Lung (tissue), 11 donors: ENCODE measurements at regions not wholly inside any gene's neighbourhood (a gene's known extent, or its start where the extent isn't known, plus 50 kb on each side); places are given as distances from the start of the nearest gene placed in this dataset.
A peak's percentile ranks its signal among the peaks of the same experiment; 100 is the strongest.

Experiments used
- ATAC-seq: fragments of 200-7000 bp; cut with Tn5 transposase; one replicate; pipeline ENCODE4 v1.9.1; 2020; ENCODE audit warnings: moderate number of reproducible peaks; ENCODE audit not compliant: insufficient read depth, low FRiP score
- DNase-seq, 3 donors: peaks; one replicate each; pipeline ENCODE4 v3.0.0-alpha.2; 2013 to 2017
- H3K27ac ChIP-seq, 2 donors: one replicate each; pipeline ENCODE4 v1.5.1; 2013; ENCODE audit warnings: mild to moderate bottlenecking in 2 of 2, moderate library complexity in 2 of 2, control low read depth in 1 of 2, inconsistent platforms in 1 of 2, low read depth in 1 of 2, low read length in 1 of 2
- H3K27me3 ChIP-seq, 3 donors: one replicate each; pipeline ENCODE4 v1.5.1; 2013; ENCODE audit warnings: low read length in 2 of 3; ENCODE audit not compliant: control insufficient read depth in 3 of 3, insufficient read depth in 3 of 3
- H3K36me3 ChIP-seq, 4 donors: one replicate each; pipeline ENCODE4 v1.5.1; 2013; ENCODE audit warnings: low read length in 4 of 4, mild to moderate bottlenecking in 1 of 4, moderate library complexity in 1 of 4; ENCODE audit not compliant: control insufficient read depth in 4 of 4, insufficient read depth in 4 of 4
- H3K4me1 ChIP-seq, 5 donors: one replicate each; pipeline ENCODE4 v1.5.1; 2013; ENCODE audit warnings: low read length in 5 of 5, mild to moderate bottlenecking in 2 of 5, moderate library complexity in 1 of 5; ENCODE audit not compliant: control insufficient read depth in 5 of 5, insufficient read depth in 5 of 5
- H3K4me3 ChIP-seq: one replicate; pipeline ENCODE4 v1.5.1; 2013; ENCODE audit warnings: mild to moderate bottlenecking, control low read depth, moderate library complexity
- H3K9ac ChIP-seq, 2 donors: one replicate each; pipeline ENCODE4 v1.5.1; 2013; ENCODE audit warnings: low read length in 2 of 2, control low read depth in 1 of 2; ENCODE audit not compliant: insufficient read depth in 1 of 2
- H3K9me3 ChIP-seq, 4 donors: one replicate each; pipeline ENCODE4 v1.5.1; 2013; ENCODE audit warnings: low read length in 3 of 4, mild to moderate bottlenecking in 1 of 4, moderate library complexity in 1 of 4; ENCODE audit not compliant: control insufficient read depth in 4 of 4, insufficient read depth in 3 of 4
- CTCF ChIP-seq: IDR thresholded peaks from 2 replicates; pipeline ENCODE4 v1.5.1; 2012; ENCODE audit warnings: mild to moderate bottlenecking; ENCODE audit errors: control extremely low read depth, extremely low read depth
- WGBS, 2 donors: extraction: QIAGEN DNeasy Blood & Tissue Kit; methylation state at CpG; one replicate each; pipeline ENCODE4 v1.1.7; 2013; 5-methylcytosine and 5-hydroxymethylcytosine counted together
- donor health status: control.
- donor health status: control.
- donor health status: Bipolar disorder and iron deficiency.
- donor health status: healthy.
- donor health status: DM: yes; HTN: yes; CAD: no.

- no peak for TF ChIP-seq CTCF
- no peak for DNase-seq
- H3K27me3 ChIP-seq: no peaks in the 10 kb centered on the region
- H3K9me3 ChIP-seq: no peaks in the 10 kb centered on the region
- H3K9ac ChIP-seq: no peak overlapping the region
- WGBS, 2 donors: 78 to 98% methylated on average over 1 of the region's 1 CpG
- no peaks in the 10 kb centered on the region for H3K4me1 ChIP-seq
- H3K36me3 ChIP-seq: no peaks in the 10 kb centered on the region
- no peak for ATAC-seq
- no peak overlapping the region for H3K27ac ChIP-seq
- no peak overlapping the region for H3K4me3 ChIP-seq
Measured at GRCh38 chr21:25314247-25314646, 293.0 kb downstream of the MRPL39 start.

GRCh38 chr21:25313829-25314228, 293.5 kb downstream of the MRPL39 start:
- Histone ChIP-seq H3K27me3 (no peaks in the 10 kb centered on the region), H3K4me3 (no peak overlapping the region), H3K9ac (no peak overlapping the region), H3K27ac (no peak overlapping the region), H3K4me1 (no peaks in the 10 kb centered on the region), H3K36me3 (no peaks in the 10 kb centered on the region), H3K9me3 (peaks cover 0 to 3% (median 1%) of the 10 kb centered on the region in 4 donors)
- no peak for ATAC-seq
- 32 to 36% methylated on average over 3 of the region's 3 CpGs for WGBS, 2 donors
- DNase-seq: peak in 2 of 3 donors; percentile 50 to 69
- TF ChIP-seq CTCF: no peak

- H3K9me3 ChIP-seq: peaks cover 0 to 3% (median 1%) of the 10 kb centered on the region in 4 donors
- H3K27me3 ChIP-seq: no peaks in the 10 kb centered on the region
- no peak for TF ChIP-seq CTCF
- no peak overlapping the region for H3K27ac ChIP-seq
- no peak overlapping the region for H3K4me3 ChIP-seq
- no peaks in the 10 kb centered on the region for H3K36me3 ChIP-seq
- 87 to 97% methylated on average over 1 of the region's 1 CpG for WGBS, 2 donors
- DNase-seq: no peak
- no peaks in the 10 kb centered on the region for H3K4me1 ChIP-seq
- no peak overlapping the region for H3K9ac ChIP-seq
- no peak for ATAC-seq
Measured at GRCh38 chr21:25307489-25307888, 299.8 kb downstream of the MRPL39 start.

GRCh38 chr21:25304611-25305010, 302.7 kb downstream of the MRPL39 start:
- TF ChIP-seq CTCF: no peak
- no peak overlapping the region for H3K27ac ChIP-seq
- no peak overlapping the region for H3K4me3 ChIP-seq
- no peaks in the 10 kb centered on the region for H3K4me1 ChIP-seq
- H3K36me3 ChIP-seq: no peaks in the 10 kb centered on the region
- H3K9me3 ChIP-seq: peaks cover 0 to 3% (median 1%) of the 10 kb centered on the region in 4 donors
- DNase-seq: no peak
- WGBS, 2 donors: 64 to 77% methylated on average over 4 of the region's 4 CpGs
- no peak overlapping the region for H3K9ac ChIP-seq
- H3K27me3 ChIP-seq: no peaks in the 10 kb centered on the region
- ATAC-seq: no peak
